ENCODE measurements at regions not wholly inside any gene's neighbourhood (a gene's known extent, or its start where the extent isn't known, plus 50 kb on each side); places are given as distances from the start of the nearest gene placed in this dataset.

DNA sequence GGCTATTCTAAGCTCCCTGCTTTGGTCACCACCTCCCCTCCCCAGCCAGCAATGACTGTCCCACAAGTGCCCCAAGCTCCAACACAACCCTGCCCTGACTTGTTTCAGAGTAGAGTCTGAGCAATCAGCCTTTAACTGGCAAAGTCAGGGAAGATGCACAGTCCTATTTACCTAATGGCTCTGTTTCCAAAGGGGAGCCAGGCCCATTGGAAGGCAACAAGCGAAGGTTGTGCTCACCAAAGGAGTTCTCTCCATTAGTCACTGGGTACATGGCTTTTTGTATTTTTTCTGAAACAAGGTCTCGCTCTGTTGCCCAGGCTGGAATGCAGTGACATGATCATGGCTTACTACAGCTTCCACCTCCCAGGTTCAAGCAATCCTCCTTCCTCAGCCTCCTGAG is 267.1 kb upstream of the CRY1 start:
- H3K27ac ChIP-seq: no peak overlapping the region
- no peak overlapping the region for H3K4me2 ChIP-seq
- no peaks in the 10 kb centered on the region for H3K9me3 ChIP-seq
- H3K9ac ChIP-seq: no peak overlapping the region
- no peaks in the 10 kb centered on the region for H3K27me3 ChIP-seq
- H3K36me3 ChIP-seq: no peaks in the 10 kb centered on the region
- H3K4me3 ChIP-seq: no peak overlapping the region
- no peak for TF ChIP-seq Cebpa-rat (IDR thresholded peaks at IDR 0.05)
- no peaks in the 10 kb centered on the region for H4K20me1 ChIP-seq
- peaks cover 9% of the 10 kb centered on the region; the same call in 1 of the 2 replicates for H3K4me1 ChIP-seq

- Histone ChIP-seq H3K9me3 (no peaks in the 10 kb centered on the region), H3K27me3 (no peaks in the 10 kb centered on the region), H4K20me1 (no peaks in the 10 kb centered on the region), H3K4me1 (peaks cover 11% of the 10 kb centered on the region), H3K36me3 (no peaks in the 10 kb centered on the region), H3K4me2 (no peak overlapping the region), H3K27ac (no peak overlapping the region), H3K4me3 (no peak overlapping the region), H3K9ac (no peak overlapping the region)
- no peak for TF ChIP-seq Cebpa-rat (IDR thresholded peaks at IDR 0.05)
These were observed 268.6 kb upstream of the CRY1 start for GRCh38 chr12:107361970-107362369.

- Histone ChIP-seq H3K4me3 (no peak overlapping the region), H3K4me1 (peaks cover 15% of the 10 kb centered on the region), H4K20me1 (no peaks in the 10 kb centered on the region), H3K4me2 (no peak overlapping the region), H3K9ac (no peak overlapping the region), H3K27ac (no peak overlapping the region), H3K36me3 (no peaks in the 10 kb centered on the region), H3K9me3 (no peaks in the 10 kb centered on the region), H3K27me3 (no peaks in the 10 kb centered on the region)
- TF ChIP-seq Cebpa-rat (IDR thresholded peaks at IDR 0.05): no peak
These were observed 269.6 kb upstream of the CRY1 start for GRCh38 chr12:107362960-107363359.

DNA sequence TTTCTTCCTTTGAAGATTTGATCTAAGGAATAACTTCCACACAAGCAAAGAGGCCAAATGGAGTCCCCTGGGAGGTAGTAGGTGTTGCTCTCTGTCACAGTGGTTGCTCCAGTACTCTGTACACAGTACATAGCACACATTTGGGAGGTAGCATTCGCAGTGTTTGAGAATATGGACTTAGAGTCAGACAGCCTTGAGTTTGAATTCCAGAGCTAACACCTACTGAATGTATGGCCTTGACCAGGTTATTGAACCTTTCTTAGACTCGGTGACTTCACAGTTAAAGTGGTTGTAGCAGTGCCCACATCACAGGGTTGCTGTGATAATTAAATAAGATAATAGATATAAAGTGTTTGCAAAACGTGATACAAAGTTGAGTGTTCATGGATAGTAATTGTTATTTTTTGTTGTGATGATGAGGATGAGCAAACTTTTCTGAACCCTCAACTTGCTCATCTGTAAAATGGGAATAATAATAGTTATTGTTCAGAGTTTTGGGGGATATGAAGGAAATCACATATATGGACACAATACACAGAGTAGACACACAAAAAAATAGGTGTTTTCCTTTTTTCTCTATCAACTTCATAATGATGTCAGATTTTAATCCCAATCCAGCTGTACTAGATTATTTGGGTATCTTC is 271.6 kb upstream of the CRY1 start:
- H3K9me3 ChIP-seq: no peaks in the 10 kb centered on the region
- H4K20me1 ChIP-seq: no peaks in the 10 kb centered on the region
- H3K27ac ChIP-seq: no peak overlapping the region
- H3K4me2 ChIP-seq: no peak overlapping the region
- no peaks in the 10 kb centered on the region for H3K27me3 ChIP-seq
- H3K36me3 ChIP-seq: no peaks in the 10 kb centered on the region
- H3K4me1 ChIP-seq: peaks cover 22% of the 10 kb centered on the region
- TF ChIP-seq Cebpa-rat (IDR thresholded peaks at IDR 0.05): no peak
- H3K4me3 ChIP-seq: no peak overlapping the region
- no peak overlapping the region for H3K9ac ChIP-seq

DNA sequence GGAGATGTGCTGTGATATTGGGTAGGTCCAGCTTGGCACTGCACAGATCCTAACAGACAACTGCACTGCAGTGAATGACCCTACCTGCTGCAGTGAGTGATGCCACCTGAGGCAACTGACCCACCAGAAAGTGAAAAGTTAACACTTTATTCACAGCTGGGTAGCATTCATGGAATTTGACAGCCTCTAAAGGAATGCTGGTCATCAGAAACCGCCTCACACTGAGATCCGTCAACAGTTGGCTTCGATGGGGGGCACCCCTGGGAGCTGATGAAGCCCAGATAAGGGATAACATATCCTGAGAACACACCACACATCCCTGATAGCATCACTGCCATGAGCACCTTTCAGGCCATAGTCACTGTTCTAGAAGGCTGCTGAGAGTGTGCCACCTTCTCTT is 272.4 kb upstream of the CRY1 start:
- TF ChIP-seq Cebpa-rat (IDR thresholded peaks at IDR 0.05): no peak

GRCh38 chr12:107366322-107366721 is 273.0 kb upstream of the CRY1 start:
- no peak overlapping the region for H3K4me2 ChIP-seq
- peaks cover 24% of the 10 kb centered on the region for H3K4me1 ChIP-seq
- no peak for TF ChIP-seq Cebpa-rat (IDR thresholded peaks at IDR 0.05)
- no peak overlapping the region for H3K9ac ChIP-seq
- H3K27ac ChIP-seq: no peak overlapping the region
- no peaks in the 10 kb centered on the region for H3K36me3 ChIP-seq
- H3K27me3 ChIP-seq: no peaks in the 10 kb centered on the region
- no peaks in the 10 kb centered on the region for H4K20me1 ChIP-seq
- no peak overlapping the region for H3K4me3 ChIP-seq
- H3K9me3 ChIP-seq: no peaks in the 10 kb centered on the region

More for the DNA sequence above, 272.4 kb upstream of the CRY1 start:
- no peaks in the 10 kb centered on the region for H3K27me3 ChIP-seq
- no peaks in the 10 kb centered on the region for H4K20me1 ChIP-seq
- H3K4me1 ChIP-seq: peaks cover 24% of the 10 kb centered on the region
- H3K27ac ChIP-seq: no peak overlapping the region
- H3K9ac ChIP-seq: no peak overlapping the region
- no peak overlapping the region for H3K4me3 ChIP-seq
- H3K4me2 ChIP-seq: no peak overlapping the region
- no peaks in the 10 kb centered on the region for H3K9me3 ChIP-seq
- H3K36me3 ChIP-seq: no peaks in the 10 kb centered on the region

GRCh38 chr12:107368586-107368985 is 275.2 kb upstream of the CRY1 start:
- H3K36me3 ChIP-seq: no peaks in the 10 kb centered on the region
- H3K4me2 ChIP-seq: no peak overlapping the region
- H3K27me3 ChIP-seq: no peaks in the 10 kb centered on the region
- H3K27ac ChIP-seq: no peak overlapping the region
- H3K4me3 ChIP-seq: no peak overlapping the region
- no peaks in the 10 kb centered on the region for H3K9me3 ChIP-seq
- peaks cover 46% of the 10 kb centered on the region for H3K4me1 ChIP-seq
- TF ChIP-seq Cebpa-rat (IDR thresholded peaks at IDR 0.05): no peak
- H3K9ac ChIP-seq: no peak overlapping the region
- H4K20me1 ChIP-seq: no peaks in the 10 kb centered on the region

- no peak overlapping the region for H3K4me3 ChIP-seq
- H4K20me1 ChIP-seq: no peaks in the 10 kb centered on the region
- H3K27me3 ChIP-seq: no peaks in the 10 kb centered on the region
- H3K36me3 ChIP-seq: no peaks in the 10 kb centered on the region
- TF ChIP-seq Cebpa-rat (IDR thresholded peaks at IDR 0.05): no peak
- no peak overlapping the region for H3K4me2 ChIP-seq
- H3K9me3 ChIP-seq: no peaks in the 10 kb centered on the region
- H3K27ac ChIP-seq: no peak overlapping the region
- H3K4me1 ChIP-seq: peaks cover 50% of the 10 kb centered on the region
- H3K9ac ChIP-seq: no peak overlapping the region
These were observed 275.7 kb upstream of the CRY1 start for GRCh38 chr12:107369006-107369405.

DNA sequence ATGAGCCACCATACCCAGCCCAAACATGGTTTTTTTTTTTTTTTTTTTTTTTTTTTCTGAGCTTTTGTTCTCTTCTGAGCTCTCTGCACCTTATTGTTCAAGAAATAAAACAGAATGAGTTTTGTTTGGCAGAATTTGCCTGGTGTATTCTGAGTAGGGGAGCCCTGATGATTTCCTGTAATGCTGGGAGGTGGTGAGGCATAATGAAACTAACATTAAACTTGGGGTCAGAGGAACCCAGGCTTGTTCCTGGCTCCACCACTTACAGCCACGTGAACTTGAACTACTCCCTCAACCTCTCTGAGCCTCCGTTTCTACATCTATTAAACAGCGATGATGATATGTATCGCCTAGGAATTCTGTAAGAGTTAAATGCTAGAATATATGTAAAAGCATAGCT is 276.3 kb upstream of the CRY1 start:
- TF ChIP-seq Cebpa-rat (IDR thresholded peaks at IDR 0.05): no peak
- Histone ChIP-seq H3K27me3 (no peaks in the 10 kb centered on the region), H4K20me1 (no peaks in the 10 kb centered on the region), H3K4me1 (peaks cover 52% of the 10 kb centered on the region), H3K9ac (no peak overlapping the region), H3K4me3 (no peak overlapping the region), H3K9me3 (no peaks in the 10 kb centered on the region), H3K27ac (no peak overlapping the region), H3K36me3 (no peaks in the 10 kb centered on the region), H3K4me2 (no peak overlapping the region)

DNA sequence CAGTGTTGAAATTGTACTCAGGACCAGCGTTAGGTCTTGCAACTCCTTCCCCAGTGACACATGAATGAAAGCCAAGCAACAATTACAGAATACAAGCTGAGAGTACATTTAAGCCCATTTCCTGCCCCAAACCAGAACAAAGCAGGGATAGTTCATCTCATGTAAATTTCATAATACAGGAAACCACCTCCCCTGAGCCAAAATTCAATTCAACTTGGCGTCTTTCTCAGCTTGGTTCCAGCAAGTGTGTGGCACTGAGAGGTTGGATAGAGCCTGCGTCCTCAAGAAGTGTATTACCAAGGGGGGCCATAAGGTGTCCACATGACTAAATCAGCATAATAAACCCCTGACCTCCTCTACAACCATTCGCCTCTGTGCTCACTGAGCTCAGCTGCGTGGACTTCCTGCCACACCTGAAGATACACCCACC is 278.9 kb upstream of the CRY1 start:
- Histone ChIP-seq H3K27ac (no peak overlapping the region), H3K36me3 (no peaks in the 10 kb centered on the region), H3K4me1 (peaks cover 48% of the 10 kb centered on the region), H4K20me1 (no peaks in the 10 kb centered on the region), H3K4me2 (peak overlapping the region; percentile 89), H3K4me3 (no peak overlapping the region), H3K9me3 (no peaks in the 10 kb centered on the region), H3K27me3 (no peaks in the 10 kb centered on the region), H3K9ac (no peak overlapping the region)
- no peak for TF ChIP-seq Cebpa-rat (IDR thresholded peaks at IDR 0.05)
